GM23338 (cell line): ENCODE measurements at regions not wholly inside any gene's neighbourhood (a gene's known extent, or its start where the extent isn't known, plus 50 kb on each side); places are given as distances from the start of the nearest gene placed in this dataset.

ENCODE experiments used
- CREB1 ChIP-seq: fragments of 250-450 bp; sonication (Bioruptor Pico); IDR thresholded peaks from 2 replicates; pipeline ENCODE4 v1.5.0; 2020; ENCODE audit warnings: low read depth, mild to moderate bottlenecking, moderate library complexity
- CTCF ChIP-seq, 2 experiments: fragments of 200-600 bp in 1 of 2; sonication (generic) in 1 of 2; conservative IDR thresholded peaks; 2 replicates each; pipeline versions ENCODE4 v1.5.1 to v1.6.1; 2016 to 2017; ENCODE audit warnings: antibody characterized with exemption in 2 of 2, low read depth in 2 of 2, mild to moderate bottlenecking in 2 of 2, moderate library complexity in 1 of 2
- REST ChIP-seq: IDR thresholded peaks from one replicate; pipeline ENCODE4 v1.6.1; 2018; ENCODE audit warnings: antibody characterized with exemption; ENCODE audit not compliant: unreplicated experiment
- STAT1 ChIP-seq: IDR thresholded peaks from one replicate; pipeline ENCODE4 v1.6.1; 2016; ENCODE audit warnings: antibody characterized with exemption; ENCODE audit not compliant: unreplicated experiment
- ZNF114 ChIP-seq: fragments of 250-450 bp; sonication (Bioruptor Pico); IDR thresholded peaks from 2 replicates; pipeline ENCODE4 v1.5.0; 2020; ENCODE audit warnings: mild to moderate bottlenecking, moderate library complexity
- ZNF462 ChIP-seq: fragments of 250-450 bp; sonication (Bioruptor Pico); IDR thresholded peaks from 2 replicates; pipeline ENCODE4 v1.5.0; 2020; ENCODE audit warnings: mild to moderate bottlenecking, moderate library complexity

GRCh38 chr5:106393276-106393675 lies 1277.5 kb downstream of the EFNA5 start (continued):
- no peak for TF ChIP-seq ZNF462 (CRISPR knock-in tag)
- TF ChIP-seq CTCF (conservative IDR thresholded peaks at IDR 0.05; ENCODE audit: low read depth in 2 of 2), result no peak
- no peak for TF ChIP-seq STAT1
- no peak for TF ChIP-seq REST
- TF ChIP-seq ZNF114, result no peak
- TF ChIP-seq CREB1 (CRISPR knock-in tag), result no peak
